Vagina (tissue), 2 donors: ENCODE measurements at regions not wholly inside any gene's neighbourhood (a gene's known extent, or its start where the extent isn't known, plus 50 kb on each side); places are given as distances from the start of the nearest gene placed in this dataset.

Experiments
- DNase-seq, 2 donors: peaks; one replicate each; pipeline ENCODE4 v3.0.0-alpha.2; 2017; ENCODE audit errors: extremely low spot score in 2 of 2
- H3K27ac ChIP-seq: fragments of 200-600 bp; sonication (generic); one replicate; pipeline ENCODE4 v1.5.1; 2019
- H3K27me3 ChIP-seq: fragments of 200-600 bp; sonication (generic); one replicate; pipeline ENCODE4 v1.5.1; 2019
- H3K36me3 ChIP-seq, 2 donors: fragments of 200-600 bp; sonication (generic); one replicate each; pipeline ENCODE4 v1.5.1; 2017 to 2019
- H3K4me1 ChIP-seq: fragments of 200-600 bp; sonication (generic); one replicate; pipeline ENCODE4 v1.5.1; 2019
- H3K4me3 ChIP-seq, 2 donors: fragments of 200-600 bp; sonication (generic); 1 replicate in 1 of 2; 2 replicates in 1 of 2; pipeline ENCODE4 v1.5.1; 2016 to 2019
- H3K9me3 ChIP-seq: fragments of 200-600 bp; sonication (generic); one replicate; pipeline ENCODE4 v1.5.1; 2019
- CTCF ChIP-seq, 3 experiments: fragments of 450-650 bp in 2 of 3; fragments of 200-600 bp in 1 of 3; sonication (generic) in 1 of 3; IDR thresholded peaks; one replicate each; pipeline ENCODE4 v1.5.1; 2017 to 2019; ENCODE audit warnings: antibody characterized with exemption in 3 of 3, mild to moderate bottlenecking in 2 of 3, moderate library complexity in 2 of 3
- POLR2A ChIP-seq, 2 donors: fragments of 450-650 bp; IDR thresholded peaks; one replicate each; pipeline ENCODE4 v1.6.1; 2017; ENCODE audit warnings: antibody characterized with exemption in 2 of 2, mild to moderate bottlenecking in 2 of 2, moderate library complexity in 2 of 2
- POLR2AphosphoS5 ChIP-seq, 2 donors: sonication (generic); formaldehyde crosslinking; IDR thresholded peaks; one replicate each; pipeline ENCODE4 v1.9.0; 2017; ENCODE audit warnings: antibody characterized with exemption in 2 of 2, mild to moderate bottlenecking in 2 of 2, low read depth in 1 of 2; ENCODE audit not compliant: insufficient read depth in 1 of 2
- intact Hi-C: fragments of 100-400 bp; cut with DNase I; formaldehyde crosslinking; loops from one replicate; pipeline ENCODE4 v1.15.1; 2023

DNA sequence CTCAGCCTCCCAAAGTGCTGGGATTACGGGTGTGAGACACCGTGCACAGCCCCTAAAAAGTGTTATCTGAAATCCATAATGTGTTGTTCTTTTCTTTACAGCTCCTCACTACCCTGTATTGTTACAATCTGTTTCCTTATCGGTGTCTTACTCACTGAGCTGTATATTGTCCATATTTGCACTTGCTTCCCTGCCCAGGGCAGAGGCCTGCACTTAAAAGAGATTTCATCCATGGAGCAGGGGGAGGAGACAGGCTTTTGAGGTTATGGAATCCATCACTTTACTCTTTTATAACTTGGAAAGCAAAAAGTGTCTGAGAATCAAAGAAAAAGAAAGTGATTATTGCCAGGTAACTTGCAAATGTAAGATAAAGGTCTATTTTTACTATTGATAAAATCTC lies 251.0 kb downstream of the DIO2 start:
- no peaks in the 10 kb centered on the region for H3K36me3 ChIP-seq
- H3K9me3 ChIP-seq: no peaks in the 10 kb centered on the region
- H3K4me1 ChIP-seq: no peaks in the 10 kb centered on the region
- no peak overlapping the region for H3K4me3 ChIP-seq
- no peaks in the 10 kb centered on the region for H3K27me3 ChIP-seq
- TF ChIP-seq POLR2A (IDR thresholded peaks at IDR 0.05) (no peak), CTCF (IDR thresholded peaks at IDR 0.05) (no peak), POLR2AphosphoS5 (IDR thresholded peaks at IDR 0.05; ENCODE audit: insufficient read depth in 1 of 2, low read depth in 1 of 2) (no peak)
- intact Hi-C loops: no loop called here
- DNase-seq: no peak
- H3K27ac ChIP-seq: no peak overlapping the region

DNA sequence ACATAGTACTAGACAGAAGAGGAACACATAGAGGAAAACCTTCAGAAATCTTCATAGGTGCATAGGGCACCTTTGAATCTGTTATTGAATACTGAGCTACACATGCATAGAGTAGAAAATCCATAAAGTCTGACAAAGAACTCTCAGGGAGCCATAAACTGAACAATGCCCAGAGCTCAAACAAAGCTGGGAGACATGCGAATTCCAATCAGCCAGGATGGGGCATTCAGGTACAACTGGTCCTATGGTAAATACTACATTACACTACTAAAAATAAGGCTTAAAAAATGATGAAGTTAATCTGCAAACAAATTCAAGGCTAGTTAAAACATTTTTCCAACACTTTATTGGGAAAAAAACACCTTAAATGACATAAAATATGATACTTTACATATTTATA lies 259.7 kb downstream of the DIO2 start:
- Histone ChIP-seq H3K4me1 (no peaks in the 10 kb centered on the region), H3K27me3 (no peaks in the 10 kb centered on the region), H3K4me3 (no peak overlapping the region), H3K27ac (no peak overlapping the region), H3K9me3 (no peaks in the 10 kb centered on the region), H3K36me3 (no peaks in the 10 kb centered on the region)
- intact Hi-C loops: no loop called here
- TF ChIP-seq CTCF (IDR thresholded peaks at IDR 0.05): no peak
- DNase-seq: no peak

DNA sequence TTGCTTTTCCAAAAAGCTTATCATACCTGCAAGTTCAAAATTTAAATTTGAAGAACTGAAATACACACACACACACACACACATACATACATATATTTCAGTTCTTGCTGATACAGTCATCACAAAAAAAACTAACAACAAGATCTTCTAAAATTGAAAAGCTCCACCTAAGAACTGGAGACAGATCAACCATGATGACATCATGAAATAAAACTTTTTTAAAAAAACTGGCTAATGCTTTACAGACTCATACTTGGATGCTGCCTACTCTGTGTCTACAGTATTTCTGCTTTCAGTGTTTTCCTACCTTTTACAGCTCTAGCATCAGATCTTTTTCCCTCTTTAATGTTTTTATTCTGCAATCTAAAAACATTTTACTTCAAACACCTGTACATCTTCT lies 261.4 kb downstream of the DIO2 start:
- H3K36me3 ChIP-seq: no peaks in the 10 kb centered on the region
- H3K9me3 ChIP-seq: no peaks in the 10 kb centered on the region
- H3K27me3 ChIP-seq: no peaks in the 10 kb centered on the region
- H3K4me1 ChIP-seq: no peaks in the 10 kb centered on the region
- intact Hi-C loops: no loop called here
- no peak overlapping the region for H3K4me3 ChIP-seq
- TF ChIP-seq POLR2AphosphoS5 (IDR thresholded peaks at IDR 0.05; ENCODE audit: insufficient read depth in 1 of 2, low read depth in 1 of 2): no peak
- H3K27ac ChIP-seq: no peak overlapping the region
- no peak for DNase-seq

- no peak overlapping the region for H3K27ac ChIP-seq
- no peak overlapping the region for H3K4me3 ChIP-seq
- no peak for TF ChIP-seq POLR2A (IDR thresholded peaks at IDR 0.05)
- no peak for TF ChIP-seq CTCF (IDR thresholded peaks at IDR 0.05)
- no peak for TF ChIP-seq POLR2AphosphoS5 (IDR thresholded peaks at IDR 0.05; ENCODE audit: insufficient read depth in 1 of 2, low read depth in 1 of 2)
- no peaks in the 10 kb centered on the region for H3K9me3 ChIP-seq
- no peaks in the 10 kb centered on the region for H3K27me3 ChIP-seq
- intact Hi-C loops: no loop called here
- no peaks in the 10 kb centered on the region for H3K4me1 ChIP-seq
- no peak for DNase-seq
- no peaks in the 10 kb centered on the region for H3K36me3 ChIP-seq
These were observed 263.8 kb downstream of the DIO2 start for GRCh38 chr14:79947440-79948054.

DNA sequence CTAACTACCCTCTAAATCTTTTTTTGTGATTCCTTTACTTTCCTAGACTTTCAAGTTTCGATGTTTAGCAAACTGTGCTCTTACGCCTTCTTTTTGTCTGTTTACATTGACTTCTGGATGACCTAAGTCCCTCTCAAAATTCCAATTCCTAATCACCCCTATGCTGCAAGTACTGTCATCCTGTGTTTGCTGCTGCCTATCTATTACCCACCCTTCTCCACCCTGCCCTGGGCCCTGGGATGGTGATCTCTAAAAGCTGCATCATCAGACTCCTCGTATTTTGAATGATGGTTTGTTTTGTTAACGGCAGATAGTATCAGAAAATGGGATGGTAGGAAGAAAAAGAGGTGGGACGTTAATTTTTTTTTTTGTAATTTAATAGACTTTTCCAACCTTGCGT lies 272.1 kb downstream of the DIO2 start:
- Histone ChIP-seq H3K36me3 (no peaks in the 10 kb centered on the region), H3K9me3 (no peaks in the 10 kb centered on the region), H3K27me3 (no peaks in the 10 kb centered on the region), H3K4me1 (no peaks in the 10 kb centered on the region), H3K27ac (no peak overlapping the region), H3K4me3 (no peak overlapping the region)
- TF ChIP-seq POLR2A (IDR thresholded peaks at IDR 0.05) (no peak), CTCF (IDR thresholded peaks at IDR 0.05) (no peak), POLR2AphosphoS5 (IDR thresholded peaks at IDR 0.05; ENCODE audit: insufficient read depth in 1 of 2, low read depth in 1 of 2) (no peak)
- intact Hi-C loops: no loop called here
- no peak for DNase-seq
